ENCODE measurements at regions not wholly inside any gene's neighbourhood (a gene's known extent, or its start where the extent isn't known, plus 50 kb on each side); places are given as distances from the start of the nearest gene placed in this dataset.

GRCh38 chr16:79870016-79870886, 269.7 kb upstream of the MAF start:
- no peaks in the 10 kb centered on the region for H4K20me1 ChIP-seq (ENCODE audit: low read depth, low read length)
- no peaks in the 10 kb centered on the region for H3K9me3 ChIP-seq (ENCODE audit: insufficient read depth, low read length)
- H2AFZ ChIP-seq (ENCODE audit: low read depth, low read length, severe bottlenecking): no peak overlapping the region
- H3K79me2 ChIP-seq (ENCODE audit: insufficient read depth, low read length): no peaks in the 10 kb centered on the region
- no peaks in the 10 kb centered on the region for H3K36me3 ChIP-seq (ENCODE audit: low read length)
- H3K9ac ChIP-seq (ENCODE audit: low read length): no peak overlapping the region
- H3K4me2 ChIP-seq (ENCODE audit: low read depth, low read length, poor library complexity, severe bottlenecking): no peak overlapping the region
- H3F3A ChIP-seq (ENCODE audit: insufficient read depth): no peaks in the 10 kb centered on the region
- H3K4me3 ChIP-seq (ENCODE audit: insufficient read depth, low read length, poor library complexity, severe bottlenecking): no peak overlapping the region
- no peaks in the 10 kb centered on the region for H3K27me3 ChIP-seq (ENCODE audit: low read length)
- TF ChIP-seq CTCF (IDR thresholded peaks at IDR 0.05; ENCODE audit: insufficient read depth, low read length, poor library complexity, severe bottlenecking) (no peak), EZH2phosphoT487 (conservative IDR thresholded peaks at IDR 0.05; ENCODE audit: low read length) (no peak)
- no peak overlapping the region for H3K27ac ChIP-seq (ENCODE audit: low read depth, low read length)
- no peaks in the 10 kb centered on the region for H3K9me2 ChIP-seq (replicated peaks; ENCODE audit: insufficient read depth, low read length)

DNA sequence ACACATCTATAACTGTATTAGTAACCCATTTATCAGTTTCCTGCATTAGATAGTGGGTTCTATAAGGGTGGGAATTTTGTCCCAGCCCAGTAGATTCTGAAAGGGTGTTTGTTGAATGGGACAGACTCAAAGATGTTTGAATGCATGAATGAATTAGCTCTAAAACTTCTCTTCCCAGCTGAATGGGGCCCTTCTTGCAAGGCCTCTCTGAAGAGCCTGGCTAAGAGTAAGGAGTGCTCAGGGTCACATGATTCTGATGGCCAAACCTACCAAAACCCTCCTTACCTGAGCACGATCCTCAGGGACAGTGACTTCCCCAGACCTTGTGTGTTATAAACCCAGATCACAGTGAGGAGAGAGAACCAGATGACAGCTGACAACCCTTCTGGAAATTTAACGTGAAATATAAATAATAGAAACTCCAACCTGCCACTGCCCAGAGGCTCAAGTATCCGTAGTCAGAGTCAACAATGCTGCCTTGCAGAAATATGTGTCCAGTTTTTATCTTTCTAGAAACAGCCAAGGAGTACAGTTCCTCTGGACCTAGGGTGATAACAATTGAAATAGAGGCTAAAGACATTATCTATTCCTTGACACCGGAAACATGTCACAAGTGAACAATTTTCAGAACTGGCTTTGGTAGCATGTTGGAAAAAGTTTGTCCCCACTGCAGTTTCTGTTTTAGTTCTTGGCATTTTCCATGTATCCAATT, 268.9 kb upstream of the MAF start:
- no peaks in the 10 kb centered on the region for H4K20me1 ChIP-seq (ENCODE audit: low read depth, low read length)
- H3K9me3 ChIP-seq (ENCODE audit: insufficient read depth, low read length): no peaks in the 10 kb centered on the region
- no peaks in the 10 kb centered on the region for H3K79me2 ChIP-seq (ENCODE audit: insufficient read depth, low read length)
- no peak overlapping the region for H3K27ac ChIP-seq (ENCODE audit: low read depth, low read length)
- no peaks in the 10 kb centered on the region for H3F3A ChIP-seq (ENCODE audit: insufficient read depth)
- no peak overlapping the region for H3K4me2 ChIP-seq (ENCODE audit: low read depth, low read length, poor library complexity, severe bottlenecking)
- no peak overlapping the region for H2AFZ ChIP-seq (ENCODE audit: low read depth, low read length, severe bottlenecking)
- H3K4me3 ChIP-seq (ENCODE audit: insufficient read depth, low read length, poor library complexity, severe bottlenecking): no peak overlapping the region
- H3K36me3 ChIP-seq (ENCODE audit: low read length): no peaks in the 10 kb centered on the region
- H3K9ac ChIP-seq (ENCODE audit: low read length): no peak overlapping the region
- no peaks in the 10 kb centered on the region for H3K9me2 ChIP-seq (replicated peaks; ENCODE audit: insufficient read depth, low read length)
- no peaks in the 10 kb centered on the region for H3K27me3 ChIP-seq (ENCODE audit: low read length)
- TF ChIP-seq CTCF (IDR thresholded peaks at IDR 0.05; ENCODE audit: insufficient read depth, low read length, poor library complexity, severe bottlenecking) (no peak), EZH2phosphoT487 (conservative IDR thresholded peaks at IDR 0.05; ENCODE audit: low read length) (no peak)

GRCh38 chr16:79868841-79869240, 268.3 kb upstream of the MAF start:
- H3K27me3 ChIP-seq (ENCODE audit: low read length): no peaks in the 10 kb centered on the region
- H3K9ac ChIP-seq (ENCODE audit: low read length): no peak overlapping the region
- H3K79me2 ChIP-seq (ENCODE audit: insufficient read depth, low read length): no peaks in the 10 kb centered on the region
- no peaks in the 10 kb centered on the region for H4K20me1 ChIP-seq (ENCODE audit: low read depth, low read length)
- TF ChIP-seq CTCF (IDR thresholded peaks at IDR 0.05; ENCODE audit: insufficient read depth, low read length, poor library complexity, severe bottlenecking): no peak
- H3K36me3 ChIP-seq (ENCODE audit: low read length): no peaks in the 10 kb centered on the region
- no peaks in the 10 kb centered on the region for H3K9me2 ChIP-seq (replicated peaks; ENCODE audit: insufficient read depth, low read length)
- no peak overlapping the region for H3K4me3 ChIP-seq (ENCODE audit: insufficient read depth, low read length, poor library complexity, severe bottlenecking)
- H3K27ac ChIP-seq (ENCODE audit: low read depth, low read length): no peak overlapping the region
- H3K9me3 ChIP-seq (ENCODE audit: insufficient read depth, low read length): no peaks in the 10 kb centered on the region
- H2AFZ ChIP-seq (ENCODE audit: low read depth, low read length, severe bottlenecking): no peak overlapping the region
- H3K4me2 ChIP-seq (ENCODE audit: low read depth, low read length, poor library complexity, severe bottlenecking): no peak overlapping the region
- no peaks in the 10 kb centered on the region for H3F3A ChIP-seq (ENCODE audit: insufficient read depth)

Measured in SU-DHL-6 (cell line).